Pancreas (tissue), 10 donors: ENCODE measurements at regions not wholly inside any gene's neighbourhood (a gene's known extent, or its start where the extent isn't known, plus 50 kb on each side); places are given as distances from the start of the nearest gene placed in this dataset.

Experiments used
- ATAC-seq, 4 donors: fragments of 200-7000 bp; cut with Tn5 transposase; one replicate each; pipeline versions ENCODE4 v1.8.0 to v1.9.1; 2020; ENCODE audit warnings: mild to moderate bottlenecking in 4 of 4, moderate library complexity in 4 of 4
- DNase-seq, 6 donors: peaks; one replicate each; pipeline ENCODE4 v3.0.0-alpha.2; 2020
- FAIRE-seq: peaks from 2 replicates; lab custom pipeline; 2012; peaks lifted over from hg19 to GRCh38; lab: Jason Lieb, UNC
- H3K27ac ChIP-seq, 4 donors: fragments of 200-600 bp; sonication (generic); 1 replicate in 3 of 4; 2 replicates in 1 of 4; pipeline versions ENCODE4 v1.5.0 to v1.8.0; 2020
- H3K27me3 ChIP-seq, 4 donors: fragments of 200-600 bp; one replicate each; pipeline ENCODE4 v1.8.0; 2021
- H3K36me3 ChIP-seq, 3 donors: fragments of 200-600 bp; sonication (generic) in 1 of 3; one replicate each; pipeline versions ENCODE4 v1.5.0 to v1.8.0; 2020 to 2021
- H3K4me1 ChIP-seq, 3 donors: fragments of 200-600 bp; one replicate each; pipeline ENCODE4 v1.8.0; 2021
- H3K4me3 ChIP-seq, 4 donors: fragments of 200-600 bp; sonication (generic) in 2 of 4; one replicate each; pipeline versions ENCODE4 v1.5.0 to v1.8.0; 2020 to 2021
- H3K9me3 ChIP-seq, 4 donors: fragments of 200-600 bp; one replicate each; pipeline ENCODE4 v1.8.0; 2021
- WGBS, 2 donors: extraction: QIAGEN DNeasy Blood & Tissue Kit; methylation state at CpG; one replicate each; pipeline ENCODE4 v1.1.7; 2013; 5-methylcytosine and 5-hydroxymethylcytosine counted together
- intact Hi-C, 3 donors: fragments of 100-400 bp; cut with DNase I; formaldehyde crosslinking; loops; one replicate each; pipeline versions ENCODE4 v1.11.1 to v1.14.2; 2022
- microRNA-seq, 2 donors: library from miRNA; unstranded; fragments of <30 nt; microRNA quantifications; one replicate each; pipeline versions ENCODE4 to v1.1.0, GENCODE V29; 2019 to 2020
- TF ChIP-seq, protein P1 (sequence below), 4 donors: fragments of 200-600 bp; sonication (generic) in 3 of 4; IDR thresholded peaks; one replicate each; pipeline versions ENCODE4 v1.5.0 to v1.8.0; 2021; ENCODE audit warnings: antibody characterized with exemption in 4 of 4
- donor health status: healthy with polysubstance abuse.
- donor health status: DM: no; HTN: no; CAD: no; lungs with moderate emphysema.
- donor health status: DM: no; HTN: no; CAD: no.
- donor health status: control.
- donor health status: control.
- donor health status: Bipolar disorder and iron deficiency.
- donor health status: DM: yes; HTN: yes; CAD: no.
- donor health status: DM: no; HTN: no; CAD: no.
- donor health status: DM: no; HTN: no; CAD: no.
- donor health status: DM: yes; HTN: yes; CAD: no.

DNA sequence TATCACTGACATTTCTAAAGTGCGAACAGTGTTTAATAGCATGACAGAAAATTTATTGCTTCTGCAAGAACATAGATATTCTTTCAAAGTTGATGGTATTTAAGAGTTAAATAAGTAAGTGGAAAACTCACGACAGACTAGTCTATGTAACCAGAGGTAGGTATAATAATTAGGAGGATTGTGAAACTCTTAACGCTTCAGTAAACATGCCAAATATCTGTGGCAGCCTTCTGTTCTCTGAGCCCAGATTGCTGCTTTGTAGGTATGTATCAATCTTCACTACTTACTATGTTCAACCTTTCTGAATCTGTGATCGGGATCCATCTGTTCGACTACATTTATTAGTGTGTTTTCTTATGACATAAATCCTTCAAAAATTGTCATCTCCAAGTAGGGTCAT lies 53.6 kb upstream of the SPANXB1 start:
- no peak for FAIRE-seq
- no peak for DNase-seq
- WGBS, 2 donors = 39 to 48% methylated on average over 5 of the region's 5 CpGs
- H3K9me3 ChIP-seq = no peaks in the 10 kb centered on the region
- no peaks in the 10 kb centered on the region for H3K36me3 ChIP-seq
- H3K27ac ChIP-seq = no peak overlapping the region
- TF ChIP-seq, protein P1, sequence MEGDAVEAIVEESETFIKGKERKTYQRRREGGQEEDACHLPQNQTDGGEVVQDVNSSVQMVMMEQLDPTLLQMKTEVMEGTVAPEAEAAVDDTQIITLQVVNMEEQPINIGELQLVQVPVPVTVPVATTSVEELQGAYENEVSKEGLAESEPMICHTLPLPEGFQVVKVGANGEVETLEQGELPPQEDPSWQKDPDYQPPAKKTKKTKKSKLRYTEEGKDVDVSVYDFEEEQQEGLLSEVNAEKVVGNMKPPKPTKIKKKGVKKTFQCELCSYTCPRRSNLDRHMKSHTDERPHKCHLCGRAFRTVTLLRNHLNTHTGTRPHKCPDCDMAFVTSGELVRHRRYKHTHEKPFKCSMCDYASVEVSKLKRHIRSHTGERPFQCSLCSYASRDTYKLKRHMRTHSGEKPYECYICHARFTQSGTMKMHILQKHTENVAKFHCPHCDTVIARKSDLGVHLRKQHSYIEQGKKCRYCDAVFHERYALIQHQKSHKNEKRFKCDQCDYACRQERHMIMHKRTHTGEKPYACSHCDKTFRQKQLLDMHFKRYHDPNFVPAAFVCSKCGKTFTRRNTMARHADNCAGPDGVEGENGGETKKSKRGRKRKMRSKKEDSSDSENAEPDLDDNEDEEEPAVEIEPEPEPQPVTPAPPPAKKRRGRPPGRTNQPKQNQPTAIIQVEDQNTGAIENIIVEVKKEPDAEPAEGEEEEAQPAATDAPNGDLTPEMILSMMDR (IDR thresholded peaks at IDR 0.05) = no peak
- no peak overlapping the region for H3K4me3 ChIP-seq
- intact Hi-C loops = no loop called here
- no peak for ATAC-seq
- no peaks in the 10 kb centered on the region for H3K27me3 ChIP-seq
- no peaks in the 10 kb centered on the region for H3K4me1 ChIP-seq

DNA sequence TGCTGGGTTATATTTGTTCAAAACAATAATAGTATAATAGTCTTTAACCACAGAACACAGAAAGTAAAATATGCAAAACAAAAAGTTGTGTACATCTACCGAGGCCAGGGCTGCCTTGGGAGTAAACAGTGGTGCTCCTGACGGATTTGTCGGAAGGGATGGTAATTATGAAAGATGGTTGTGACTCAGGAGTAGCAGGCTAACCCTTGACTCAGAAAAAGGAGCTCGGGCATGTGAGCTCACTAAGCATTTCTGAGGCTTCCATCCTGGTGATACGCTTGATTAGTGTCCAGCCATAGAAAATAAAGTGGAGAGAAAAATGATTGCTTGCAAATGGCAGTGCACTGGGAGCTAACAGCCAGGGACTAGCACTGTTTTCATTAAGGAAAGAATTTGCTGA lies 53.2 kb upstream of the SPANXB1 start:
- FAIRE-seq = no peak
- H3K4me3 ChIP-seq = no peak overlapping the region
- intact Hi-C loops = no loop called here
- no peak for DNase-seq
- no peaks in the 10 kb centered on the region for H3K4me1 ChIP-seq
- ATAC-seq = no peak
- H3K27ac ChIP-seq = no peak overlapping the region
- H3K36me3 ChIP-seq = no peaks in the 10 kb centered on the region
- TF ChIP-seq, protein P1 (IDR thresholded peaks at IDR 0.05) = no peak
- no peaks in the 10 kb centered on the region for H3K9me3 ChIP-seq
- no peaks in the 10 kb centered on the region for H3K27me3 ChIP-seq
- 44 to 61% methylated on average over 5 of the region's 5 CpGs for WGBS, 2 donors

Small RNAs in the stretch of these regions (microRNA-seq; reads per million reads assigned to microRNA genes)
- gene MIR320D2 = 0.29 to 0.39 reads per million in 2 donors
